HCT116 (cell line): ENCODE measurements at regions not wholly inside any gene's neighbourhood (a gene's known extent, or its start where the extent isn't known, plus 50 kb on each side); places are given as distances from the start of the nearest gene placed in this dataset.

Experiments
- CTCF ChIP-seq, 3 experiments: fragments of 200-600 bp in 1 of 3; sonication (generic) in 1 of 3; IDR thresholded peaks in 2 of 3; conservative IDR thresholded peaks in 1 of 3; 2 replicates each; pipeline ENCODE4 v1.5.1; 2012 to 2017; ENCODE audit warnings: low read depth in 2 of 3, low read length in 2 of 3, antibody characterized with exemption in 1 of 3, borderline replicate concordance in 1 of 3, control low read depth in 1 of 3, mild to moderate bottlenecking in 1 of 3, mixed read lengths in 1 of 3, mixed run types in 1 of 3, moderate library complexity in 1 of 3; ENCODE audit not compliant: insufficient read depth in 1 of 3
- EZH2 ChIP-seq: fragments of 200-600 bp; sonication (generic); IDR thresholded peaks from 2 replicates; pipeline ENCODE4 v1.6.1; 2017; ENCODE audit warnings: antibody characterized with exemption, mixed run types

- no peak for TF ChIP-seq CTCF (IDR thresholded peaks at IDR 0.05 in 2 of 3, conservative IDR thresholded peaks at IDR 0.05 in 1 of 3; ENCODE audit: borderline replicate concordance in 1 of 3, insufficient read depth in 1 of 3, low read depth in 2 of 3, low read length in 2 of 3)
- TF ChIP-seq EZH2 = no peak
Measured at GRCh38 chr5:17916446-17916845, 282.2 kb downstream of the TAF11L14 start.
